AG04450 (cell line): ENCODE measurements at regions not wholly inside any gene's neighbourhood (a gene's known extent, or its start where the extent isn't known, plus 50 kb on each side); places are given as distances from the start of the nearest gene placed in this dataset.

Source experiments
- CTCF ChIA-PET: fragments of 300-600, 350-600 bp; formaldehyde crosslinking; extraction: SDS; loops from one replicate; lab custom pipeline; 2022; ENCODE audit warnings: antibody characterized with exemption, inconsistent platforms; lab: Charles Lee
- POLR2A ChIA-PET: fragments of 350-600 bp; formaldehyde crosslinking; extraction: SDS; loops from one replicate; lab custom pipeline; 2021; ENCODE audit warnings: antibody characterized with exemption, inconsistent platforms; lab: Yijun Ruan, JAX
- DNase-seq: peaks from one replicate; pipeline ENCODE4 v3.0.0-alpha.2; 2011; ENCODE audit warnings: low read depth, low spot score
- H3K27ac ChIP-seq: one replicate; pipeline ENCODE4 v1.5.1; 2012; ENCODE audit warnings: low read depth, low read length, control low read depth
- H3K27me3 ChIP-seq: one replicate; pipeline ENCODE4 v1.6.0; 2012; ENCODE audit warnings: low read length; ENCODE audit not compliant: control insufficient read depth, insufficient read depth
- H3K4me3 ChIP-seq: 2 replicates; pipeline ENCODE4 v1.5.1; 2011; ENCODE audit warnings: mild to moderate bottlenecking, low read depth, low read length, control low read depth
- H3K9me3 ChIP-seq: 2 replicates; pipeline ENCODE4 v1.5.1; 2012; ENCODE audit warnings: low read length; ENCODE audit not compliant: control insufficient read depth, insufficient read depth
- TF ChIP-seq, protein P1 (sequence below): IDR thresholded peaks from 2 replicates; pipeline ENCODE4 v1.5.1; 2011; ENCODE audit warnings: low read depth, low read length, control low read depth, inconsistent platforms

DNA sequence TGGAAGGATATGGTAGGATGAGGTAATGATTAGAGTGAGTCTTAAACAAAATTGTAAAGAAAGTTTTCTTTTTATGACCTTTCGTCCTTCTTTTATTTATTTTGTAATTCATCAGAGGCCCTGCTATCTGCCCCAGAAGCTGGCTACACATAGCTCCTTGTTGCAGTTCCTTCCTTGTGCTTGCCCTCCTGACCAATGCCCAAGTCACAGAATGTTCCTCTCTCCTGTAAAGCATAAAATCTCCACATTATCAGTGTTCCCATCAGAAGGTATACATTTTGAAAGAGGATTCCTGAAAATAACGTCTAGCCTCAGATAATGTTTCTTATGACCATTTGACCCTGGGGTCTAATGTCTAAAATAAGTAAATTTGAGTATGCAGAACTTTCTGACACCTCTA, 78.3 kb downstream of the RND3 start:
- TF ChIP-seq, protein P1, sequence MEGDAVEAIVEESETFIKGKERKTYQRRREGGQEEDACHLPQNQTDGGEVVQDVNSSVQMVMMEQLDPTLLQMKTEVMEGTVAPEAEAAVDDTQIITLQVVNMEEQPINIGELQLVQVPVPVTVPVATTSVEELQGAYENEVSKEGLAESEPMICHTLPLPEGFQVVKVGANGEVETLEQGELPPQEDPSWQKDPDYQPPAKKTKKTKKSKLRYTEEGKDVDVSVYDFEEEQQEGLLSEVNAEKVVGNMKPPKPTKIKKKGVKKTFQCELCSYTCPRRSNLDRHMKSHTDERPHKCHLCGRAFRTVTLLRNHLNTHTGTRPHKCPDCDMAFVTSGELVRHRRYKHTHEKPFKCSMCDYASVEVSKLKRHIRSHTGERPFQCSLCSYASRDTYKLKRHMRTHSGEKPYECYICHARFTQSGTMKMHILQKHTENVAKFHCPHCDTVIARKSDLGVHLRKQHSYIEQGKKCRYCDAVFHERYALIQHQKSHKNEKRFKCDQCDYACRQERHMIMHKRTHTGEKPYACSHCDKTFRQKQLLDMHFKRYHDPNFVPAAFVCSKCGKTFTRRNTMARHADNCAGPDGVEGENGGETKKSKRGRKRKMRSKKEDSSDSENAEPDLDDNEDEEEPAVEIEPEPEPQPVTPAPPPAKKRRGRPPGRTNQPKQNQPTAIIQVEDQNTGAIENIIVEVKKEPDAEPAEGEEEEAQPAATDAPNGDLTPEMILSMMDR, result no peak
- POLR2A ChIA-PET, result no interaction called here
- Histone ChIP-seq H3K9me3 (no peaks in the 10 kb centered on the region), H3K27ac (no peak overlapping the region), H3K4me3 (no peak overlapping the region), H3K27me3 (no peaks in the 10 kb centered on the region)
- CTCF ChIA-PET, result no interaction called here
- DNase-seq, result no peak

DNA sequence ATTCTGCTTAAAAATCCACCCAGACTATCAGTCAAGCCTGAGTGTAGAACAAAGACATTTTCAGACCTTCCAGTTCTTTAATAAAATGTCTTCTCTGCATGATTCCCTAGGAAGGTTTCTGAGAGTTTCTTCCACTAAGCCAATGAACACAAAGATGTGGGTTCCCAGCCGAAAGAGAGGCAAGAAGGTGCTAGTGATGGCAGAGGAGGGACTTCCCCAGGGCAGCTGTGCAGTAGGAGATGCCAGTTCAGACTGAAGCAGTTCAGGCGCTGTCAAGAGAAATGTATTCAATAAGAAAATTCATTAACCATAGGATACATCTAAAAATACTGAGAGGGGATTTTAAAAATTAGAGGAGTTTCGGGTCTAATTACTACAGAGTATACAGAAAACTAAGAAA, 83.3 kb downstream of the RND3 start:
- no peak overlapping the region for H3K4me3 ChIP-seq
- POLR2A ChIA-PET, result no interaction called here
- H3K27ac ChIP-seq, result no peak overlapping the region
- TF ChIP-seq, protein P1, result no peak
- no peaks in the 10 kb centered on the region for H3K27me3 ChIP-seq
- CTCF ChIA-PET, result no interaction called here
- H3K9me3 ChIP-seq, result no peaks in the 10 kb centered on the region
- no peak for DNase-seq

DNA sequence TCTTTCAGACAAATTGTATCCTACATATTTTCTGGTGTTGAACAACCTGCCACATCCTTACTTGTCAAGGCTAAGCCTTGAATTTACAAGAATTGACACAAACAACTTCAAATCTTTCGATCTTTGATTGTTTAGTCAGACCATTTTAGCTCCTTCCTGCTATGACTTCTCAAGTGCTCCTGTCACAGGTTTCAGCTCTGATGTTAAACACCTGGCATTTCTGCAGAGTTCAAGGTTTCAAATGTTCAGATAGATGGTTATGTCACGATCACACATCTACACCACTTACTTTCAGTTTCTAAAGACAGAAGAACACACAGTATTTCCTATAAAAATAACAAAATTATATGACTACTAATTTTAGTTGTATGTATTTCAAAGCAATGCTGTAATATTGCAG, 84.0 kb downstream of the RND3 start:
- Histone ChIP-seq H3K27ac (no peak overlapping the region), H3K27me3 (no peaks in the 10 kb centered on the region), H3K4me3 (peak overlapping the region; percentile 37), H3K9me3 (no peaks in the 10 kb centered on the region)
- CTCF ChIA-PET, result no interaction called here
- POLR2A ChIA-PET, result no interaction called here
- TF ChIP-seq, protein P1, result no peak
- no peak for DNase-seq

DNA sequence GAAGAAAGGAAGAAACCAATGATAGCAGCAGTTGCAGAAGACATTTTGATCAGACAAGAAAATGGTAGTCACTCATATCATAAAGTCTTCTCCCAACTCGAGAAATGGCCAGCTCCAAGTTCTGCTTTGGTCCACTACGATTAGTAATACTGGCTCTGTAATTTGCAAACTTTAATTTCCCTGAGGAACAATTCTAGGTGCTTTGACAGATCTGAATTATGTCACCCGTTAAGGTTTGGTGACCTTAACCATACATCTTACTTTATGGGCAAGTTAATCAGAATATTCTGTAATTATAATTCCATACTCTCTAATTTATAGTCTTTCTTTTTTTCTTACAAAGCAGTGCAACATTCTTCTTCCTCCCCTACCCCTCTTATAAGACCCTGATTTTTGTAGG, 84.5 kb downstream of the RND3 start:
- TF ChIP-seq, protein P1, result no peak
- CTCF ChIA-PET, result no interaction called here

DNA sequence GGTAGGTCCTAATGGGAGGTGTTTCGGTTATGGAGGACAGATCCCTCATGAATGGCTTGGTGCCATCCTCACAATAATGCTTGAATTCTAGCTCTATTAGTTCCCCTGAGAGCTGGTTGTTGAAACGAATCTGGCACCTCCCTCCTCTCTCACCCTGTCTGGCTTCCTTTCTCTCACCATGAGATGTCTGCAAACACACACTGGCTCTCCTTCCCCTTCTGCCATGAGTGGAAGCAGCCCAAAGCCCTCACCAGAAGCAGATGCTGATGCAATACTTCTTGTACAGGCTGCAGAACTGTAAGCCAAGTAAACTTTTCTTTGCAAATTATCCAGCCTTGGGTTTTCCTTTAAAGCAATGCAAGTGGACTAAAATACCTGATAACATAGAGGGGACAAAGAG, 86.6 kb downstream of the RND3 start:
- ChIA-PET POLR2A (interaction anchor here (0.6 kb wide), 1 partner anchor 10 kb away, joined by 3 read pairs; no protein-coding TSS in a partner anchor), CTCF (interaction anchor here (1.0 kb wide), 1 partner anchor 24 kb away, joined by 5 read pairs; no protein-coding TSS in a partner anchor)
- Histone ChIP-seq H3K27me3 (no peaks in the 10 kb centered on the region), H3K4me3 (no peak overlapping the region), H3K27ac (no peak overlapping the region), H3K9me3 (no peaks in the 10 kb centered on the region)
- TF ChIP-seq, protein P1, result no peak
- no peak for DNase-seq

More for the DNA sequence above, 84.5 kb downstream of the RND3 start:
- POLR2A ChIA-PET, result no interaction called here
- no peak overlapping the region for H3K4me3 ChIP-seq
- no peak for DNase-seq
- H3K27me3 ChIP-seq, result no peaks in the 10 kb centered on the region
- H3K27ac ChIP-seq, result no peak overlapping the region
- H3K9me3 ChIP-seq, result no peaks in the 10 kb centered on the region
